Lung (tissue), 11 donors: ENCODE measurements at regions not wholly inside any gene's neighbourhood (a gene's known extent, or its start where the extent isn't known, plus 50 kb on each side); places are given as distances from the start of the nearest gene placed in this dataset.

Experiments
- ATAC-seq: fragments of 200-7000 bp; cut with Tn5 transposase; one replicate; pipeline ENCODE4 v1.9.1; 2020; ENCODE audit warnings: moderate number of reproducible peaks; ENCODE audit not compliant: insufficient read depth, low FRiP score
- DNase-seq, 3 donors: peaks; one replicate each; pipeline ENCODE4 v3.0.0-alpha.2; 2013 to 2017
- H3K27ac ChIP-seq, 2 donors: one replicate each; pipeline ENCODE4 v1.5.1; 2013; ENCODE audit warnings: mild to moderate bottlenecking in 2 of 2, moderate library complexity in 2 of 2, control low read depth in 1 of 2, inconsistent platforms in 1 of 2, low read depth in 1 of 2, low read length in 1 of 2
- H3K27me3 ChIP-seq, 3 donors: one replicate each; pipeline ENCODE4 v1.5.1; 2013; ENCODE audit warnings: low read length in 2 of 3; ENCODE audit not compliant: control insufficient read depth in 3 of 3, insufficient read depth in 3 of 3
- H3K36me3 ChIP-seq, 4 donors: one replicate each; pipeline ENCODE4 v1.5.1; 2013; ENCODE audit warnings: low read length in 4 of 4, mild to moderate bottlenecking in 1 of 4, moderate library complexity in 1 of 4; ENCODE audit not compliant: control insufficient read depth in 4 of 4, insufficient read depth in 4 of 4
- H3K4me1 ChIP-seq, 5 donors: one replicate each; pipeline ENCODE4 v1.5.1; 2013; ENCODE audit warnings: low read length in 5 of 5, mild to moderate bottlenecking in 2 of 5, moderate library complexity in 1 of 5; ENCODE audit not compliant: control insufficient read depth in 5 of 5, insufficient read depth in 5 of 5
- H3K4me3 ChIP-seq: one replicate; pipeline ENCODE4 v1.5.1; 2013; ENCODE audit warnings: mild to moderate bottlenecking, control low read depth, moderate library complexity
- H3K9ac ChIP-seq, 2 donors: one replicate each; pipeline ENCODE4 v1.5.1; 2013; ENCODE audit warnings: low read length in 2 of 2, control low read depth in 1 of 2; ENCODE audit not compliant: insufficient read depth in 1 of 2
- H3K9me3 ChIP-seq, 4 donors: one replicate each; pipeline ENCODE4 v1.5.1; 2013; ENCODE audit warnings: low read length in 3 of 4, mild to moderate bottlenecking in 1 of 4, moderate library complexity in 1 of 4; ENCODE audit not compliant: control insufficient read depth in 4 of 4, insufficient read depth in 3 of 4
- WGBS, 2 donors: extraction: QIAGEN DNeasy Blood & Tissue Kit; methylation state at CpG; one replicate each; pipeline ENCODE4 v1.1.7; 2013; 5-methylcytosine and 5-hydroxymethylcytosine counted together
- TF ChIP-seq, protein P1 (sequence below): IDR thresholded peaks from 2 replicates; pipeline ENCODE4 v1.5.1; 2012; ENCODE audit warnings: mild to moderate bottlenecking; ENCODE audit errors: control extremely low read depth, extremely low read depth
- donor health status: control.
- donor health status: control.
- donor health status: Bipolar disorder and iron deficiency.
- donor health status: healthy.
- donor health status: DM: yes; HTN: yes; CAD: no.

DNA sequence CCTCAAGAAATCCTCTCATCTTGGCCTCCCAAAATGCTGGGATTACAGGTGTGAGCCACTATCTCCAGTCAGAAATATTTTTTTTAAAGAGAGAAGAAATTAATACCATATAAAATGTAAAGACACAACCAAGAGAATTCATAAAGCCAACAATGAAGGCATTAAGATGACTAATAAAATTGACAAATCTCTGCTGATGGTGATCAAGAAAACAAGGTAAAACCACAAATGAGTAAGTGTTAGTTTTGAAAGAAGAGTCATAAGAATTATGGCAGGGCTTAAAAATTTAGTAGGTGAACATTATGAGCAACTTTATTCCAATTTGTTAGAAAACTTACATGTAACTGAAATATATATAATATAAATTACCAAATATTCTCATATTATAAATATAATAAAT, 752.8 kb upstream of the CELF4 start:
- no peaks in the 10 kb centered on the region for H3K27me3 ChIP-seq
- peaks cover 0 to 2% (median 0%) of the 10 kb centered on the region in 5 donors for H3K4me1 ChIP-seq
- TF ChIP-seq, protein P1, sequence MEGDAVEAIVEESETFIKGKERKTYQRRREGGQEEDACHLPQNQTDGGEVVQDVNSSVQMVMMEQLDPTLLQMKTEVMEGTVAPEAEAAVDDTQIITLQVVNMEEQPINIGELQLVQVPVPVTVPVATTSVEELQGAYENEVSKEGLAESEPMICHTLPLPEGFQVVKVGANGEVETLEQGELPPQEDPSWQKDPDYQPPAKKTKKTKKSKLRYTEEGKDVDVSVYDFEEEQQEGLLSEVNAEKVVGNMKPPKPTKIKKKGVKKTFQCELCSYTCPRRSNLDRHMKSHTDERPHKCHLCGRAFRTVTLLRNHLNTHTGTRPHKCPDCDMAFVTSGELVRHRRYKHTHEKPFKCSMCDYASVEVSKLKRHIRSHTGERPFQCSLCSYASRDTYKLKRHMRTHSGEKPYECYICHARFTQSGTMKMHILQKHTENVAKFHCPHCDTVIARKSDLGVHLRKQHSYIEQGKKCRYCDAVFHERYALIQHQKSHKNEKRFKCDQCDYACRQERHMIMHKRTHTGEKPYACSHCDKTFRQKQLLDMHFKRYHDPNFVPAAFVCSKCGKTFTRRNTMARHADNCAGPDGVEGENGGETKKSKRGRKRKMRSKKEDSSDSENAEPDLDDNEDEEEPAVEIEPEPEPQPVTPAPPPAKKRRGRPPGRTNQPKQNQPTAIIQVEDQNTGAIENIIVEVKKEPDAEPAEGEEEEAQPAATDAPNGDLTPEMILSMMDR: no peak
- H3K9me3 ChIP-seq: peaks cover 0 to 4% (median 0%) of the 10 kb centered on the region in 4 donors
- ATAC-seq (no peak), DNase-seq (no peak)
- no peak overlapping the region for H3K4me3 ChIP-seq
- no peaks in the 10 kb centered on the region for H3K36me3 ChIP-seq
- H3K9ac ChIP-seq: no peak overlapping the region
- H3K27ac ChIP-seq: no peak overlapping the region

DNA sequence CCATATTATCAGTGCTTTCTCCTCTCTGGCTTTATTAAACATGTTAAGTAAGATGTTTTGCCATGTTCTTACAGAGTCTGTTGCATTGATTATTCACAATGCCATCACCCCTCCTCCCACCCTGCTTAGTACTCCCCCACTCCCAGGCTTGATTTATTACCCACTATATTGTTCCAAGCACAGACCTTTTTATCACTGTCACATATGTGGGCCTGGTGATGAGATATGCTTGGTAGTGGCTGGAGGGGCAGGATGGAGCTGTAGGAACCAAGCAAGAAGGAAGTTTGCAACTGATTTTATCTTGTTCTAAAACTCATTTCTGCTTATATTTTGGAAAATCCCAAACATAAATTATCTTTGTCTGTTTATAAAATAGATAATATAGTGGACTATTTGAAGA, 748.2 kb upstream of the CELF4 start:
- Histone ChIP-seq H3K27ac (no peak overlapping the region), H3K27me3 (no peaks in the 10 kb centered on the region), H3K4me1 (peaks cover 0 to 2% (median 0%) of the 10 kb centered on the region in 5 donors), H3K36me3 (no peaks in the 10 kb centered on the region), H3K4me3 (no peak overlapping the region), H3K9me3 (no peaks in the 10 kb centered on the region), H3K9ac (no peak overlapping the region)
- DNase-seq (no peak), ATAC-seq (no peak)
- TF ChIP-seq, protein P1: no peak

DNA sequence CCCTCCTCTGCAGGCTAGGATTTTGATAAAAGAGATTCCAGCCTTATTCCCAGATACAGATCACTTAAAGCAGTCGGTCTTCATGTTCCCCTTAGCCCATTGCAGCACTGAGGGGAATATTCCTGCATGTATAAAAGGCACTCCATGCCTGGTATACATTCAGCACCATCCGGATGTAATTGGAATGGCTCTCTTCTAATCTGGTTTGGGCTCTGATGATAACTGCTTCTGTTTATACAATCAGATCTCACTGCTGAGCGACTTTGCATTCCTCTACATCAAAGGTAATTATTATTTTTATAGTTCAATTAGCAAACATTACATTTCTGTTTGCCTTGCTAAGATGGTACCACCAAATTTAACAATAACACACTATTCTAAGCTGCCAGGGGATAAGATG, 746.9 kb upstream of the CELF4 start:
- no peak for DNase-seq
- Histone ChIP-seq H3K9ac (no peak overlapping the region), H3K4me3 (no peak overlapping the region), H3K27me3 (no peaks in the 10 kb centered on the region), H3K27ac (no peak overlapping the region), H3K36me3 (no peaks in the 10 kb centered on the region), H3K9me3 (no peaks in the 10 kb centered on the region), H3K4me1 (peaks cover 0 to 2% (median 0%) of the 10 kb centered on the region in 5 donors)
- TF ChIP-seq, protein P1: no peak
- 49 to 74% methylated on average over 3 of the region's 3 CpGs for WGBS, 2 donors
- no peak for ATAC-seq

DNA sequence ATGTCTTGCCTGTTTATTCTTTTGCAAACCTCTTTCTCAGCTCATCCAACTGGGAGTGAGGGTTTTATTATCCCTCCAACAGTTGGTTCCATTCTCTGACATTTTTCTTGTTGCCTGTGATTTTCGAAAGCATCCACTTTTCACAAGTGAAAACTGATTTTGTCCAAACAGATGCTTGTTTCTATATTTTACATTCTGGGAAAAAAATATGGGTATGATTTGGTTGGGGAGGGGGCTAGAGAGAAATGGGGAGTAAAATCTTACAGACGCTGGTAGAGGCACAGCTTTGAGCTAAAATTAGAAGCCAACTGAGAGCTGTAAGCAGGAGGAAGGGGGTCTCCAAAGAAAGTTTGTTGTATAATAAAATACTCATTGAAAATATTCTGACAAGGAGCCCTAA, 745.3 kb upstream of the CELF4 start:
- Histone ChIP-seq H3K9ac (no peak overlapping the region), H3K4me3 (no peak overlapping the region), H3K9me3 (no peaks in the 10 kb centered on the region), H3K36me3 (no peaks in the 10 kb centered on the region), H3K27me3 (no peaks in the 10 kb centered on the region), H3K4me1 (peaks cover 0 to 2% (median 0%) of the 10 kb centered on the region in 5 donors), H3K27ac (no peak overlapping the region)
- whole genome bisulfite sequencing, 2 donors: 81 to 88% methylated on average over 2 of the region's 2 CpGs
- TF ChIP-seq, protein P1: no peak
- ATAC-seq: no peak
- no peak for DNase-seq
